ENCODE measurements at regions not wholly inside any gene's neighbourhood (a gene's known extent, or its start where the extent isn't known, plus 50 kb on each side); places are given as distances from the start of the nearest gene placed in this dataset.

DNA sequence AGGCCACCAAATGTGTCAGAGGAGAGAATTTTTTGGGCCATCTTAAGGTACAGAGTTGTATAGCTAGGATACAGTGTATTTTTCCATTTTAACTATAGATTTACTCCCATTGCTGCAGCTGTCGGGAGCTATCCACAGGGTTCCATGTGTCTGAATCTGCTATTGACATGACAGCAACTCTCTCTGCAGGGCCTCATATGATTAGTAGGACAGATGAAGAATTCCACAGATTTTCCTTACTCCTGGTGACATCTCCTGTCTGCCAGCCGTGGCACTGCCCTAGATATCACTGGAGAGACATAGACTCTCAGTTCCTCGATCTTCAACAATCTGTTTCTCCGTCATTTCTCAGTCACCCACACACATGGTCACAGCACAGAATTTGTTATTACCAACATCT is 86.5 kb downstream of the SPCS3 start:
- peaks cover 11% of the 10 kb centered on the region for H3K4me1 ChIP-seq (ENCODE audit: insufficient read depth, low read length)
- H3K4me2 ChIP-seq (ENCODE audit: low read length), result no peak overlapping the region
- no peak overlapping the region for H3K27ac ChIP-seq (ENCODE audit: low read depth, low read length)
- no peaks in the 10 kb centered on the region for H4K20me1 ChIP-seq (ENCODE audit: insufficient read depth, low read length)
- H2AFZ ChIP-seq (ENCODE audit: low read depth, low read length), result no peak overlapping the region
- Mint-ChIP-seq H3K36me3 (ENCODE audit: low read depth, unreplicated experiment) (no peaks in the 10 kb centered on the region), H3K27ac (ENCODE audit: unreplicated experiment) (no peak overlapping the region), H3K27me3 (ENCODE audit: low read depth, unreplicated experiment) (no peaks in the 10 kb centered on the region), H3K4me1 (ENCODE audit: low read depth, unreplicated experiment) (peaks cover 17% of the 10 kb centered on the region), H3K4me3 (ENCODE audit: unreplicated experiment) (no peak overlapping the region), H3K9me3 (ENCODE audit: unreplicated experiment) (no peaks in the 10 kb centered on the region)
- H3K27me3 ChIP-seq (ENCODE audit: insufficient read depth, low read length), result no peaks in the 10 kb centered on the region
- no peak overlapping the region for H3K4me3 ChIP-seq (ENCODE audit: insufficient read depth, low read depth, low read length)
- DNase-seq (ENCODE audit: low read depth) (no peak), FAIRE-seq (no peak)
- H3K9ac ChIP-seq (ENCODE audit: low read length), result no peak overlapping the region
- TF ChIP-seq EZH2 (IDR thresholded peaks at IDR 0.05; ENCODE audit: insufficient read depth, low read length), result no peak
- no peak for TF ChIP-seq CTCF (IDR thresholded peaks at IDR 0.05; ENCODE audit: insufficient read depth, low read depth, low read length)
- no peaks in the 10 kb centered on the region for H3K9me3 ChIP-seq (ENCODE audit: insufficient read depth, low read depth, low read length)
- H3K36me3 ChIP-seq (ENCODE audit: insufficient read depth, low read length), result no peaks in the 10 kb centered on the region
- H3K79me2 ChIP-seq (ENCODE audit: insufficient read depth, low read length), result no peaks in the 10 kb centered on the region

GRCh38 chr4:176406736-176407135 is 87.0 kb downstream of the SPCS3 start:
- no peaks in the 10 kb centered on the region for H3K27me3 ChIP-seq (ENCODE audit: insufficient read depth, low read length)
- DNase-seq (ENCODE audit: low read depth), result peak; percentile 68
- no peak overlapping the region for H3K9ac ChIP-seq (ENCODE audit: low read length)
- no peaks in the 10 kb centered on the region for H4K20me1 ChIP-seq (ENCODE audit: insufficient read depth, low read length)
- peak overlapping the region; percentile 32 for H3K4me2 ChIP-seq (ENCODE audit: low read length)
- Mint-ChIP-seq H3K9me3 (ENCODE audit: unreplicated experiment) (no peaks in the 10 kb centered on the region), H3K27me3 (ENCODE audit: low read depth, unreplicated experiment) (no peaks in the 10 kb centered on the region), H3K4me1 (ENCODE audit: low read depth, unreplicated experiment) (peaks cover 17% of the 10 kb centered on the region), H3K4me3 (ENCODE audit: unreplicated experiment) (no peak overlapping the region), H3K27ac (ENCODE audit: unreplicated experiment) (no peak overlapping the region), H3K36me3 (ENCODE audit: low read depth, unreplicated experiment) (no peaks in the 10 kb centered on the region)
- no peak overlapping the region for H3K4me3 ChIP-seq (ENCODE audit: insufficient read depth, low read depth, low read length)
- peak; percentile 58 for FAIRE-seq
- no peak overlapping the region for H3K27ac ChIP-seq (ENCODE audit: low read depth, low read length)
- H3K36me3 ChIP-seq (ENCODE audit: insufficient read depth, low read length), result no peaks in the 10 kb centered on the region
- no peaks in the 10 kb centered on the region for H3K79me2 ChIP-seq (ENCODE audit: insufficient read depth, low read length)
- H2AFZ ChIP-seq (ENCODE audit: low read depth, low read length), result no peak overlapping the region
- H3K9me3 ChIP-seq (ENCODE audit: insufficient read depth, low read depth, low read length), result no peaks in the 10 kb centered on the region
- TF ChIP-seq CTCF (IDR thresholded peaks at IDR 0.05; ENCODE audit: insufficient read depth, low read depth, low read length) (no peak), EZH2 (IDR thresholded peaks at IDR 0.05; ENCODE audit: insufficient read depth, low read length) (no peak)
- peaks cover 11% of the 10 kb centered on the region for H3K4me1 ChIP-seq (ENCODE audit: insufficient read depth, low read length)

- no peaks in the 10 kb centered on the region for H3K9me3 Mint-ChIP-seq (ENCODE audit: unreplicated experiment)
- H3K27ac Mint-ChIP-seq (ENCODE audit: unreplicated experiment), result peak overlapping the region; percentile 84
- Histone ChIP-seq H3K9me3 (ENCODE audit: insufficient read depth, low read depth, low read length) (no peaks in the 10 kb centered on the region), H3K9ac (ENCODE audit: low read length) (no peak overlapping the region), H2AFZ (ENCODE audit: low read depth, low read length) (no peak overlapping the region), H4K20me1 (ENCODE audit: insufficient read depth, low read length) (no peaks in the 10 kb centered on the region), H3K79me2 (ENCODE audit: insufficient read depth, low read length) (no peaks in the 10 kb centered on the region), H3K4me1 (ENCODE audit: insufficient read depth, low read length) (peaks cover 9% of the 10 kb centered on the region), H3K27ac (ENCODE audit: low read depth, low read length) (peak overlapping the region; percentile 17), H3K36me3 (ENCODE audit: insufficient read depth, low read length) (no peaks in the 10 kb centered on the region), H3K4me3 (ENCODE audit: insufficient read depth, low read depth, low read length) (no peak overlapping the region), H3K27me3 (ENCODE audit: insufficient read depth, low read length) (no peaks in the 10 kb centered on the region), H3K4me2 (ENCODE audit: low read length) (peak overlapping the region; percentile 32)
- H3K4me3 Mint-ChIP-seq (ENCODE audit: unreplicated experiment), result no peak overlapping the region
- TF ChIP-seq CTCF (IDR thresholded peaks at IDR 0.05; ENCODE audit: insufficient read depth, low read depth, low read length) (no peak), EZH2 (IDR thresholded peaks at IDR 0.05; ENCODE audit: insufficient read depth, low read length) (no peak)
- DNase-seq (ENCODE audit: low read depth) (peak; percentile 27), FAIRE-seq (no peak)
- H3K4me1 Mint-ChIP-seq (ENCODE audit: low read depth, unreplicated experiment), result peaks cover 15% of the 10 kb centered on the region
- H3K27me3 Mint-ChIP-seq (ENCODE audit: low read depth, unreplicated experiment), result no peaks in the 10 kb centered on the region
- H3K36me3 Mint-ChIP-seq (ENCODE audit: low read depth, unreplicated experiment), result no peaks in the 10 kb centered on the region
Measured at GRCh38 chr4:176409627-176410026, 89.9 kb downstream of the SPCS3 start.

Data from astrocyte (in vitro differentiated cells and primary cell).